ENCODE measurements at regions not wholly inside any gene's neighbourhood (a gene's known extent, or its start where the extent isn't known, plus 50 kb on each side); places are given as distances from the start of the nearest gene placed in this dataset.
"Not testable (repeated sequence)": the region's sequence is repeated elsewhere in the genome, so short reads cannot be mapped to it uniquely, and the experiment has no call there.

DNA sequence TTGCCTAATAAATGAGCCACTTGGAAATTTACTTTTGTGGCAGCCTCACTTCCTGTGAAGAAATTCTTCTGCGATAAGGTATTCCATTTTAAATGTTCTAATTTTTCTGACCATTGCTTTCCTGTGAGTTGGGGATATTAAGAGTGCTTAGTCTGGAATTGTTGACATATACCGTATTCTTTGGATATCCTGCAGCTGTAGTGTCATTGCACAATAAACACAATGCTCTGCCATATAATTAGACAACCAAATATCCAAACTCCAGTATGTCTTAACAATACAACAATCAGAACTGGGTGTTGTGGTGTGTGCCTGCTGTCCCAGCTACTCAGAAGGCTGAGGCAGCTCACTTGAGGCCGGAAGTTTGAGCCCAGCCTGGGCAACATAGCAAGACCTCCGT lies 99.4 kb downstream of the LUZP4 start:
- H3K4me3 Mint-ChIP-seq (ENCODE audit: unreplicated experiment) = no peak overlapping the region
- H3K27ac Mint-ChIP-seq (ENCODE audit: unreplicated experiment) = no peak overlapping the region
- no peaks in the 10 kb centered on the region for H3K27me3 Mint-ChIP-seq (ENCODE audit: unreplicated experiment)
- no peak for TF ChIP-seq CTCF (IDR thresholded peaks at IDR 0.05; ENCODE audit: unreplicated experiment)
- no peaks in the 10 kb centered on the region for H3K36me3 Mint-ChIP-seq (ENCODE audit: low read depth, unreplicated experiment)
- DNase-seq (ENCODE audit: low spot score) = no peak
- H3K9me3 Mint-ChIP-seq (ENCODE audit: unreplicated experiment) = no peaks in the 10 kb centered on the region
- H3K4me1 Mint-ChIP-seq (ENCODE audit: unreplicated experiment) = no peaks in the 10 kb centered on the region

GRCh38 chrX:115390078-115390477 lies 100.6 kb downstream of the LUZP4 start:
- DNase-seq (ENCODE audit: low spot score) = no peak
- no peak overlapping the region for H3K4me3 Mint-ChIP-seq (ENCODE audit: unreplicated experiment)

GRCh38 chrX:115392031-115392430 lies 102.5 kb downstream of the LUZP4 start:
- H3K4me3 Mint-ChIP-seq (ENCODE audit: unreplicated experiment) = no peak overlapping the region
- no peak overlapping the region for H3K27ac Mint-ChIP-seq (ENCODE audit: unreplicated experiment)
- no peak for DNase-seq (ENCODE audit: low spot score)
- no peaks in the 10 kb centered on the region for H3K9me3 Mint-ChIP-seq (ENCODE audit: unreplicated experiment)
- no peaks in the 10 kb centered on the region for H3K4me1 Mint-ChIP-seq (ENCODE audit: unreplicated experiment)
- TF ChIP-seq CTCF (IDR thresholded peaks at IDR 0.05; ENCODE audit: unreplicated experiment) = no peak
- no peaks in the 10 kb centered on the region for H3K36me3 Mint-ChIP-seq (ENCODE audit: low read depth, unreplicated experiment)
- H3K27me3 Mint-ChIP-seq (ENCODE audit: unreplicated experiment) = no peaks in the 10 kb centered on the region

More at GRCh38 chrX:115390078-115390477, 100.6 kb downstream of the LUZP4 start:
- Mint-ChIP-seq H3K27me3 (ENCODE audit: unreplicated experiment) (no peaks in the 10 kb centered on the region), H3K27ac (ENCODE audit: unreplicated experiment) (no peak overlapping the region), H3K36me3 (ENCODE audit: low read depth, unreplicated experiment) (no peaks in the 10 kb centered on the region), H3K9me3 (ENCODE audit: unreplicated experiment) (no peaks in the 10 kb centered on the region), H3K4me1 (ENCODE audit: unreplicated experiment) (no peaks in the 10 kb centered on the region)
- no peak for TF ChIP-seq CTCF (IDR thresholded peaks at IDR 0.05; ENCODE audit: unreplicated experiment)

DNA sequence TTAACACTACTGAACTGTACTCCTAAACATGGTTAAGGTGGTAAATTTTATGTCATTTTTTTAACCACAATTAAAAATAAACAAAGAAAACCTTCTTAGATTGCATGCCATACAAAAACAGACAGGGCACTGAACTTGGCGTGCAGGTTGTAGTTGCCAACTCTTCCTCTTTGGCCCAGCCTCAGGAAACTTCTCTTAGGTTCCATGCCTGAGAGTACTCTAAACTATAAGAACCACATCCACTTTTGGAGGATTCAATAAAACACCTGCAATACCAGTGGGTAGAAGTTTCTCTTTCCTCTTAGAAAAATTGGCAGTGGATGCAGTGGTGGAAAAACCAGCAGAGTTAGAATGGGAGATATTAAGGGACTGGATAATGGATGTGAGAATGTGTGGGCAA lies 103.4 kb downstream of the LUZP4 start:
- H3K36me3 Mint-ChIP-seq (ENCODE audit: low read depth, unreplicated experiment) = no peaks in the 10 kb centered on the region
- H3K9me3 Mint-ChIP-seq (ENCODE audit: unreplicated experiment) = no peaks in the 10 kb centered on the region
- H3K27ac Mint-ChIP-seq (ENCODE audit: unreplicated experiment) = no peak overlapping the region
- no peaks in the 10 kb centered on the region for H3K4me1 Mint-ChIP-seq (ENCODE audit: unreplicated experiment)
- TF ChIP-seq CTCF (IDR thresholded peaks at IDR 0.05; ENCODE audit: unreplicated experiment) = no peak
- no peak overlapping the region for H3K4me3 Mint-ChIP-seq (ENCODE audit: unreplicated experiment)
- DNase-seq (ENCODE audit: low spot score) = no peak
- no peaks in the 10 kb centered on the region for H3K27me3 Mint-ChIP-seq (ENCODE audit: unreplicated experiment)

DNA sequence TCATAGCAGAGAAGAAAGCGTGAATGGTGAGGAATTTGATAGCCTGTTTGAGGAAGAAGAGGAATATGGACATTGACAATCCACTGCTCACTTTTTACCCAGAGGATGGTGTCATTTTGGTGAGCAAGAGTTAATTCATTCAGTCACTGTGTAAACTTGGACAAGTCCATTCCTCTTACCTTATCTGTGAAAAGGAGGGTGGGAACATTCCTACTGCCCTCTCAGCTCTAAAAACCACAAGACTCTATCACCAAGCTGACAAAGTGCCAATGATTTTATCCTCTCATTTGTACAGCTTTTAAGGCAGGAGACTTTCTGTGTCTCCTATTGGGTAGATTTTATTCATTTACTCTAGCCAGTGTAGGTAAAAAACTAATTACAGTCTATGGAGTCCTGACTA lies 103.8 kb downstream of the LUZP4 start:
- H3K4me1 Mint-ChIP-seq (ENCODE audit: unreplicated experiment) = no peaks in the 10 kb centered on the region
- no peak for DNase-seq (ENCODE audit: low spot score)
- H3K9me3 Mint-ChIP-seq (ENCODE audit: unreplicated experiment) = no peaks in the 10 kb centered on the region
- H3K27me3 Mint-ChIP-seq (ENCODE audit: unreplicated experiment) = no peaks in the 10 kb centered on the region
- H3K36me3 Mint-ChIP-seq (ENCODE audit: low read depth, unreplicated experiment) = no peaks in the 10 kb centered on the region
- H3K4me3 Mint-ChIP-seq (ENCODE audit: unreplicated experiment) = no peak overlapping the region
- H3K27ac Mint-ChIP-seq (ENCODE audit: unreplicated experiment) = no peak overlapping the region
- TF ChIP-seq CTCF (IDR thresholded peaks at IDR 0.05; ENCODE audit: unreplicated experiment) = no peak

GRCh38 chrX:115394806-115395205 lies 105.3 kb downstream of the LUZP4 start:
- H3K4me3 Mint-ChIP-seq (ENCODE audit: unreplicated experiment); H3K27me3 Mint-ChIP-seq (ENCODE audit: unreplicated experiment); DNase-seq (ENCODE audit: low spot score); H3K36me3 Mint-ChIP-seq (ENCODE audit: low read depth, unreplicated experiment); H3K9me3 Mint-ChIP-seq (ENCODE audit: unreplicated experiment); H3K4me1 Mint-ChIP-seq (ENCODE audit: unreplicated experiment); H3K27ac Mint-ChIP-seq (ENCODE audit: unreplicated experiment): not testable (repeated sequence)

Data from endothelial cell (in vitro differentiated cells).